Heart left ventricle (tissue), 16 donors: ENCODE measurements at regions not wholly inside any gene's neighbourhood (a gene's known extent, or its start where the extent isn't known, plus 50 kb on each side); places are given as distances from the start of the nearest gene placed in this dataset.

Source experiments
- ATAC-seq, 4 donors: fragments of 200-7000 bp; cut with Tn5 transposase; one replicate each; pipeline ENCODE4 v1.9.1; 2020 to 2022; ENCODE audit warnings: moderate library complexity in 4 of 4, mild to moderate bottlenecking in 3 of 4, moderate number of reproducible peaks in 1 of 4
- DNase-seq, 5 donors: peaks; one replicate each; pipeline ENCODE4 v3.0.0-alpha.2; 2020
- H3K27ac ChIP-seq, 12 donors: fragments of 200-600 bp; sonication (generic) in 4 of 12; one replicate each; pipeline versions ENCODE4 v1.5.0 to v1.8.0; 2016 to 2022; ENCODE audit warnings: mild to moderate bottlenecking in 2 of 12
- H3K27me3 ChIP-seq, 9 donors: fragments of 200-600 bp; sonication (generic) in 2 of 9; one replicate each; pipeline versions ENCODE4 v1.5.1 to v1.8.0; 2016 to 2022; ENCODE audit warnings: mild to moderate bottlenecking in 3 of 9
- H3K36me3 ChIP-seq, 9 donors: fragments of 200-600 bp; sonication (generic) in 2 of 9; one replicate each; pipeline versions ENCODE4 v1.5.0 to v1.8.0; 2018 to 2022; ENCODE audit warnings: mild to moderate bottlenecking in 2 of 9
- H3K4me1 ChIP-seq, 12 donors: fragments of 200-600 bp; sonication (generic) in 4 of 12; one replicate each; pipeline versions ENCODE4 v1.5.0 to v1.8.0; 2016 to 2022; ENCODE audit warnings: mild to moderate bottlenecking in 3 of 12
- H3K4me3 ChIP-seq, 12 donors: fragments of 200-600 bp; sonication (generic) in 4 of 12; one replicate each; pipeline versions ENCODE4 v1.5.0 to v1.8.0; 2017 to 2022; ENCODE audit warnings: mild to moderate bottlenecking in 9 of 12, moderate library complexity in 4 of 12
- H3K9me3 ChIP-seq, 12 donors: fragments of 200-600 bp; sonication (generic) in 4 of 12; one replicate each; pipeline versions ENCODE4 v1.5.0 to v1.8.0; 2016 to 2022; ENCODE audit warnings: mild to moderate bottlenecking in 1 of 12
- POLR2A ChIP-seq, 2 donors: fragments of 450-650 bp; IDR thresholded peaks; one replicate each; pipeline ENCODE4 v1.6.1; 2017; ENCODE audit warnings: antibody characterized with exemption in 2 of 2, mild to moderate bottlenecking in 2 of 2, moderate library complexity in 2 of 2
- WGBS, 4 donors: extraction: QIAGEN DNeasy Blood & Tissue Kit in 2 of 4; methylation state at CpG; one replicate each; pipeline versions ENCODE4 v1.1.5 to v1.1.7; 2013 to 2018; 5-methylcytosine and 5-hydroxymethylcytosine counted together
- intact Hi-C, 10 donors: fragments of 100-400 bp; cut with DNase I; formaldehyde crosslinking; loops; one replicate each; pipeline versions ENCODE4 v1.11.1 to v1.14.2; 2022
- TF ChIP-seq, protein P1 (sequence below), 12 donors: fragments of 200-600 bp; sonication (generic) in 4 of 12; IDR thresholded peaks; one replicate each; pipeline versions ENCODE4 v1.5.0 to v1.8.0; 2018 to 2022; ENCODE audit warnings: antibody characterized with exemption in 12 of 12, mild to moderate bottlenecking in 5 of 12
- donor health status: ischemic (EF 13 %, LVEDD 7.1; RV severe dilation, severe dysfunction).
- donor health status: healthy with polysubstance abuse.
- donor health status: DM: no; HTN: yes; CAD: no.
- donor health status: DM: no; HTN: no; CAD: no.
- donor health status: ischemic (EF 25% LVEDD 6.9; RV normal size, moderate dysfunction).
- donor health status: ischemic (EF 25% LVEDD 5.7; RV mildly dilated, moderate dysfunction).
- donor health status: healthy.
- donor health status: DM: yes; HTN: yes; CAD: no.
- donor health status: ischemic (EF 35%, LVEDD 5.7; RV mildly dilated, moderate dysfunction).
- donor health status: nonischemic (EF 11% LVEDD 7.7; RV severe dilation, severe dysfunction).
- donor health status: DM: yes; HTN: yes; CAD: no.
- donor health status: PGD.
- donor health status: ischemic (EF 29% LVEDD 5.4; RV normal size, mild dysfunction).
- donor health status: nonischemic (EF 23%, LVEDD 6.1; RV moderate dilation, normal function).

DNA sequence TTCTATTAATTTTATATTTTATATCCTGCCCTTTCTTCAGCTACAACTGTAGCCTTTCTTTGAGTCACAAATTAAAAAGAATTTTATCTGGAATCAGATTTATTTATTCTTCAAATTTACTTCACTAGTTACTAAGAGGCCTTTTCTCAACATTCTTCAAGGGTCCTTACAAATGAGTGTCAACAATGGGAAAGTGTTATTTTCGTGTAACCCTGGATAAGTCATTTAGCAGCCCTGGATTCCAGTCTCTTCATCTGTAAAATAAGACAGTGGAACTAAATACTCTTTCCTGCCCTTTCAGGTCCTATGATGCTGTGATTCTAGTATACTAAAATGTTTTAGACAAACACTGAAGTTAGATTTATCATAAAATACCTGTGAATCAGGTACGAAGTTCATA lies 397.0 kb downstream of the KLF12 start:
- intact Hi-C loops, result no loop called here
- Histone ChIP-seq H3K4me1 (peaks cover 0 to 4% (median 0%) of the 10 kb centered on the region in 12 donors), H3K4me3 (no peak overlapping the region), H3K9me3 (no peaks in the 10 kb centered on the region), H3K27me3 (no peaks in the 10 kb centered on the region), H3K36me3 (peaks cover 0 to 5% (median 0%) of the 10 kb centered on the region in 9 donors), H3K27ac (no peak overlapping the region)
- WGBS, 4 donors, result 90 to 97% (median 93%) methylated on average over 2 of the region's 2 CpGs
- TF ChIP-seq, protein P1, sequence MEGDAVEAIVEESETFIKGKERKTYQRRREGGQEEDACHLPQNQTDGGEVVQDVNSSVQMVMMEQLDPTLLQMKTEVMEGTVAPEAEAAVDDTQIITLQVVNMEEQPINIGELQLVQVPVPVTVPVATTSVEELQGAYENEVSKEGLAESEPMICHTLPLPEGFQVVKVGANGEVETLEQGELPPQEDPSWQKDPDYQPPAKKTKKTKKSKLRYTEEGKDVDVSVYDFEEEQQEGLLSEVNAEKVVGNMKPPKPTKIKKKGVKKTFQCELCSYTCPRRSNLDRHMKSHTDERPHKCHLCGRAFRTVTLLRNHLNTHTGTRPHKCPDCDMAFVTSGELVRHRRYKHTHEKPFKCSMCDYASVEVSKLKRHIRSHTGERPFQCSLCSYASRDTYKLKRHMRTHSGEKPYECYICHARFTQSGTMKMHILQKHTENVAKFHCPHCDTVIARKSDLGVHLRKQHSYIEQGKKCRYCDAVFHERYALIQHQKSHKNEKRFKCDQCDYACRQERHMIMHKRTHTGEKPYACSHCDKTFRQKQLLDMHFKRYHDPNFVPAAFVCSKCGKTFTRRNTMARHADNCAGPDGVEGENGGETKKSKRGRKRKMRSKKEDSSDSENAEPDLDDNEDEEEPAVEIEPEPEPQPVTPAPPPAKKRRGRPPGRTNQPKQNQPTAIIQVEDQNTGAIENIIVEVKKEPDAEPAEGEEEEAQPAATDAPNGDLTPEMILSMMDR (IDR thresholded peaks at IDR 0.05), result no peak
- TF ChIP-seq POLR2A (IDR thresholded peaks at IDR 0.05), result no peak
- ATAC-seq, result no peak
- no peak for DNase-seq

DNA sequence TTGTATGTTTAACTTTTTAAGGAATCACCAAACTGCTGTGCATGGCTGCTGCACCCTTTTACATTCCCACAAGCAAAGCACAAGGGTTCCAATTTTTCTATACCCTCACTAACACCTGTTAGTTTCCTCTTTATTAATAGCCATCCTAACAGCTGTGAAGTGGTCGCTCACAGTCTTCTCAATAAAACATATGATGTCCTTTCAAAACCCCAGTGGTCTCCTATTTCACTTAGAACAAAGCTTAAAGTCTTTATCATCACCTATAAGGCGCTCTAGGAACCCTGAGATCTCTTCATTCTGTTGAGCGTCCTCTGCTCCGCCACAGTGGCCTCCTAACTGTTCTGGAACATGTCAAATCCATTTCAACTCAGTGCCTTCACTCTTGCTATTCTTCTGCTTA lies 400.5 kb downstream of the KLF12 start:
- WGBS, 4 donors, result 96% methylated on average over 4 of the region's 4 CpGs
- ATAC-seq, result no peak
- DNase-seq, result no peak
- no peaks in the 10 kb centered on the region for H3K9me3 ChIP-seq
- no peak overlapping the region for H3K27ac ChIP-seq
- intact Hi-C loops, result no loop called here
- H3K36me3 ChIP-seq, result peaks cover 0 to 5% (median 0%) of the 10 kb centered on the region in 9 donors
- no peaks in the 10 kb centered on the region for H3K4me1 ChIP-seq
- TF ChIP-seq POLR2A (IDR thresholded peaks at IDR 0.05), result no peak
- TF ChIP-seq, protein P1 (IDR thresholded peaks at IDR 0.05), result no peak
- H3K27me3 ChIP-seq, result no peaks in the 10 kb centered on the region
- no peak overlapping the region for H3K4me3 ChIP-seq

DNA sequence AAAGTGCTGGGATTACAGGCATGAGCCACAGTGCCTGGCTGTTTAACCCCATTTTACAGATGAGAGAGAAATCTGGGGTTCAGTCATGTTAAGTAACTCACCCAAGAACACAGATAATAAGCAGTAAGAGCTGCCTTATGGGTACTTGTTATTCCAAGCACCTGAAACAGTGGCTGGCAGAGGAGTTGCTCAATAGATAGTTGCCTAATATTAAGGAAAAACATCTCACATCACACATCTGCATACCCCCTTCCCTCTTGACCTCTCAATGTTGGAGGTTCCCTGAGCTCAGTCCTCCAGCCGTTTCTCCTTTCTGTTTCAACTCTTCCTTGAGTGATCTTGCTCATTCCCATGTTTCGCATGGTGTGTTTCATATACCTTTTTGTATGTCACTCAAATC lies 401.9 kb downstream of the KLF12 start:
- ATAC-seq (no peak), DNase-seq (no peak)
- TF ChIP-seq, protein P1 (IDR thresholded peaks at IDR 0.05), result no peak
- TF ChIP-seq POLR2A (IDR thresholded peaks at IDR 0.05), result no peak

DNA sequence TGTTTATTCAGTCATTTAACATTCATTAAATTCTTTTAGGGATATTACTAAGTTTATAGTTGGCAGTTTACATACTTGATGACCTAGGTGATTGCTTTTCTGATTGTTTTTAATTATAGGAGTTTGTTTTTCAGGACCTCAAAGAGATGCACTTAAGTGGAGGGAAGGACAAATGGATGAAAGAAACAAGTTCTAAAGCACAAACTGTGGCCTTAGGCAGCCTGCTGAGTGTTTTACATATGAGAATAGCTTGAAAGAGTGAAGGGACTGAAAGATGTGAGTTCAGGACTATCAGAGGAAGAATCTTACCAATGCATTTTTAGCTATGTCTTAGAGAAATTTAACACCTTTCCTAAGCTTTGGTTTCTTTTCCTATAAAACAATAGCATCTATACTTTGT lies 402.6 kb downstream of the KLF12 start:
- intact Hi-C loops, result no loop called here
- Histone ChIP-seq H3K27me3 (no peaks in the 10 kb centered on the region), H3K9me3 (no peaks in the 10 kb centered on the region), H3K4me1 (no peaks in the 10 kb centered on the region), H3K4me3 (no peak overlapping the region), H3K36me3 (peaks cover 0 to 5% (median 0%) of the 10 kb centered on the region in 9 donors), H3K27ac (no peak overlapping the region)
- no peak for TF ChIP-seq POLR2A (IDR thresholded peaks at IDR 0.05)
- TF ChIP-seq, protein P1 (IDR thresholded peaks at IDR 0.05), result no peak
- ATAC-seq, result no peak
- no peak for DNase-seq

More for the DNA sequence above, 401.9 kb downstream of the KLF12 start:
- H3K9me3 ChIP-seq, result no peaks in the 10 kb centered on the region
- H3K4me1 ChIP-seq, result no peaks in the 10 kb centered on the region
- no peaks in the 10 kb centered on the region for H3K27me3 ChIP-seq
- H3K4me3 ChIP-seq, result no peak overlapping the region
- H3K27ac ChIP-seq, result no peak overlapping the region
- intact Hi-C loops, result no loop called here
- H3K36me3 ChIP-seq, result peaks cover 0 to 5% (median 0%) of the 10 kb centered on the region in 9 donors
- WGBS, 4 donors, result 90 to 99% (median 95%) methylated on average over 2 of the region's 2 CpGs
